Iris pigment epithelial cell (primary cell): ENCODE measurements at regions not wholly inside any gene's neighbourhood (a gene's known extent, or its start where the extent isn't known, plus 50 kb on each side); places are given as distances from the start of the nearest gene placed in this dataset.

Experiments used
- DNase-seq: peaks from one replicate; pipeline ENCODE4 v3.0.0-alpha.2; 2011; ENCODE audit warnings: low read depth

DNA sequence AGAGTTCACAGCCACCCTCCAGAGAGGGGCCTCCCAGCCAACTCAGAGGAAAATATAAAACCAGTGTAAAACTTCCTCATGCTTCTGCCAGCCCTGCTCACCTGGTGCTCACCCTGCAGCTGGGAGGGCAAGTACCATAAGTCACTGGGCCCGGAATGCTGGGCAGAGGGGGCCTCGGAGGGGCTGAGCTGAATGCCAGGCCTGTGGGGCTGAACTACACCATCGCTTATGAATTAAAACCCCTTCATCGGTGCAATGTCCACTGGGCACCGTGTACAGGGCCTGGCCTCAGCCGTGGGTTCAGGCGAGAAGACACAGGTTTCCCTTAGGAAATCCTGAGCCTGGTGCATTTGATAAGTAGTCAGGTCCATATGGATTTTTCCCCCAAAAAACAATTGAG is 828.6 kb downstream of the TBC1D22A start:
- DNase-seq = no peak

DNA sequence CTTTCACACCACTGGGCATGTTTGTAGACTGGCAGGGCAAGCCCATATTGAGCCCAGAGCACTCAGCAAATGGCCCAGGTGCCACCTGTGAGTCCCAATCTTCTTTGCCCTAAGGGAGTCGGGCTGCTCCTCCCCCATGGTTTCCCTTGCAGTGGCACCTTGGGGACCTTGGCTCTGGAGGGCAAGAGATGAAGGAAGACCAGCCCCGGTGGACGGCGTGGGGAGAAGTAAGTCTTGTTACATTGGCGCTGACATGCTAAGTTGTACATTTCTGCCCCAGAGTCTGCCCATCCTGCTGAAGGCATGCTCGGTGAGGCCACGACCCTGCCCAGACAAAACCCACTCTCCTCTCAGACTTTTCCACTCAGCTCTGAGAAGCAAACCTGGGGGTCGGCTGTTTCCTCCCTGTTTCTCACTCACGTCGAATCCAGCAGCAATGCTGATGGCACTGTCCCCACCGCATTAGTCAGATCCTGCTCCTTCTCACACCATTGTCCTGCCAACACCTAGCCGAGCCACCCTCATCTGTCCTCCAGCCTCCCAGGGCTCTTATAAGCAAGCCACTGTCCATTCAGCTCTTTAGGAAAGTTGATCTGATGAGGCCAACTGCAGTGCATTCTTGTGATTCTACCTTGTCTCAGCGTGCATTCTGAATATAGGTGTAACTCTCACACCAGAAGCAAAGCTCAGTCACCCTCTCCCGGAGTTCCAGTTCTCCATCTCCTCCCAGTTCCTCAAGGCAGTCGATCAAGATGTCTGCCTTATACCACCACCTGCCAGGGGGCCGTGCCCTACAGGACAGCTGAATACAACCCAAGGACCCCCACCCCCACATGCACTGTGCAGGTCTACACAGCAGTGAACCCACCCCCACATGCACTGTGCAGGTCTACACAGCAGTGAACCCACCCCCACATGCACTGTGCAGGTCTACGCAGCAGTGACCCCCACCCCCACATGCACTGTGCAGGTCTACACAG is 827.1 kb downstream of the TBC1D22A start:
- DNase-seq = no peak

GRCh38 chr22:47588578-47588960 is 826.1 kb downstream of the TBC1D22A start:
- no peak for DNase-seq

- no peak for DNase-seq
Observed at GRCh38 chr22:47587861-47588577, 825.6 kb downstream of the TBC1D22A start.

GRCh38 chr22:47587361-47587760 is 824.9 kb downstream of the TBC1D22A start:
- DNase-seq = no peak

GRCh38 chr22:47586946-47587345 is 824.5 kb downstream of the TBC1D22A start:
- no peak for DNase-seq

DNA sequence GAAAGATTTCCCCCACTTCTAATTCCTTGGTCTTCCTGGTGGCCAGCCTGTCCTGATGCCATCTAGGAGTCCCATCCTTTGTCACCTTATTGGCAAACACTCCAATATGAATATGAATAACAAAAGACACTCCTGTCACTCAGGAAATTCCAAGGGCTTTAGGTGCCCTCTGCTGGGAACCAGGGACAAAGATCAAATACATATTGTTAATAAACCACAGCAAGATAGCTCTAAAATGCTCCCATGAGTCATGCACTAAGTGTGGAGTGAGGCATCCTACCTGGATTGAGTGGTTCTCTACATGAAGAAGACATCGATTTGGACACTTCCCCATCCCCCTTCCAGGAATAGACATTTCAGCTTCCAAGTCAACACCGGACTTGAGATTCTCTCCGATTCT is 823.6 kb downstream of the TBC1D22A start:
- DNase-seq = no peak

GRCh38 chr22:47583959-47584562 is 821.6 kb downstream of the TBC1D22A start:
- no peak for DNase-seq

DNA sequence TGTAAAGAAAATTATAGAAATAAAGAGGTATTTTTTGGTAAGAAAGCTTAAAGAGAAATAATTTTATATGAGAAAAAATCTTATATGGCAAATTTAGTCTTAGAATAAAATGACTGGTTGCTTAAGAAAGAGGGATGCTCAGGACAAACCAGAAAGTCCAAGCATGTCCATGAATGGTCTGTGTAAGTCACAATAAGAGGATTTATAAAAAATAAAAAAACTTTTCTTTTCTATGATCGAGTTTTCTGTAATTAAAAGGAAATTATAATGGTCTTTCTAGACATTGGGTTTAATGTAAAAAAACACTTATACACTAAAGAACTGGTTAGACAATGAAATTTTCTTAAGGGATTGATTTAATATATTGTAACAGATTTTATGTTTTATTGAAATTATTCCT is 819.6 kb downstream of the TBC1D22A start:
- DNase-seq = no peak

DNA sequence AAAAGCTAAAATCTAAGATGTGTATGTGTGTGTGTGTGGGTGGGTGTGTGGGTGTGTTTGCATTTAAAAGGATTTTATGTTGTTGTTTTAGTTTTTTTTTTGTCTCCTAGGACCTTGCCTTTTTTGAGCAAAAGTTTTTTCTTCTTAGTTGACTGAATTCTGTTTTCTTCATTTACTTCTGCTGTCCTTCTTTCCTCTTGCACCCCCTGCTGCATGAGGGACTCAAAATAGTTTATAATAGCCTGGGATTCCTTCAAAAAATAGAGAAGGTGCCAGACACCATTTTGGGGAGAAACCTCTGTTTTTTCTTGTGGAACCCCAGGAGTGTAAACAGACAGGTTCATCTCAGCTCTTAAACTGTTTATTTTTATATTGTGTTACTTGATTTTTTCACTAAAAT is 817.7 kb downstream of the TBC1D22A start:
- no peak for DNase-seq

DNA sequence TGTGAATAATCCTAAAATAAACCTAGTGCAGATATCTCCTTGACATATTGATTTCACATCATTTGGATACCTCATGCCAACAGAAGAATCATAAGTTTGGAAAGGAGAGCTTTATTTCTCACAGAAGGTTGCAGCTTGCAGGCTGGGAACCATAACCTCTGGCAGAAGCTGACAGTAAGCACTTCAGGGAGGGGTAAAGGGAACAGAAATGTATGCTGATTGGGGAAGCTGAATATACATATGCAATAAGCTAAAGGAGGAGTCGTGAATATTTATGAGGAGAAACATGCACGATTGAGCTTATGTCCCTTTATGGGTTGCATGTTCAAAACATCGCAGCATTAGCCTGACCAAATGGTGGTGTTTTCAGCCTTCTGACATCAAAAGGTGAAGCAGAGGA is 814.5 kb downstream of the TBC1D22A start:
- no peak for DNase-seq

- no peak for DNase-seq
Observed at GRCh38 chr22:47575291-47575690, 812.8 kb downstream of the TBC1D22A start.

- no peak for DNase-seq
Observed at GRCh38 chr22:47574556-47574955, 812.1 kb downstream of the TBC1D22A start.

- DNase-seq = no peak
Observed at GRCh38 chr22:47573141-47573540, 810.7 kb downstream of the TBC1D22A start.

GRCh38 chr22:47572443-47572842 is 810.0 kb downstream of the TBC1D22A start:
- no peak for DNase-seq

- no peak for DNase-seq
Observed at GRCh38 chr22:47571616-47572015, 809.2 kb downstream of the TBC1D22A start.

DNA sequence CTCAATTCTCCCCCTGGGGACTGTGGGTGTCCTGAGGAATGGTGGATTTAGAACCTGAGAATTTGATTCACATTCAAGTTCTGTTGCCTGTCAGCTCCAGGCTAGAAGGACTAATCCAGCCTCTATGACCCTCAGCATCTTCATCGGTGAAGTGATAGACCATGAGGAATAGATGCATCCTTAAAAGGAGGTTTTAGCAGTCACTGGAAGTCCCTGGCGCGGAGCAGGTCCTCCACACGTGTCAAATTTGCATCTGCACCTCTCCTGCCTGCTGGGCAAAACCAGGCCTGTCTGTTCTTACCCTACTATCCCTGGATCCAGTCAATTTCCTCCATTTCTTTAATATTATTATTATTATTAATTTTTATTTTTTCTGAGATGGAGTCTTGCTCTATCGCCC is 808.4 kb downstream of the TBC1D22A start:
- no peak for DNase-seq

DNA sequence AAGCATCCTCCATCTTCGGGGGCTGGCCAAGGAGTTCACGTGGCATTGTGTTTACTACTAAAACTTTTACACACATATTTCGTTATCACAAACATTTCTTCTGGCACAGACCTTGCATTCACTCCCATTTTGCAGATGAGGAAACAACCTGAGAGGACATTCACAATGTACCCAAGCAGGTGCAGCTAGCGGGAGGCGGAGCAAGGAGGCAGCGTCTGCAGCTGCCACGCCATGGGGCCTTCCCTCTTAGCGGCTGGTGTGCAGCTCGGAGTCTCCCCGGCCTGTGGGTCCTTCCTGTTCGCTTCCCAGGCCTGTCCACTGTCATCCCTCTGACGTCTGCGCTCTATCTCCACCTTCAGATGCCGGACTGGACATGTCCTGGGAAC is 807.8 kb downstream of the TBC1D22A start:
- DNase-seq = no peak

DNA sequence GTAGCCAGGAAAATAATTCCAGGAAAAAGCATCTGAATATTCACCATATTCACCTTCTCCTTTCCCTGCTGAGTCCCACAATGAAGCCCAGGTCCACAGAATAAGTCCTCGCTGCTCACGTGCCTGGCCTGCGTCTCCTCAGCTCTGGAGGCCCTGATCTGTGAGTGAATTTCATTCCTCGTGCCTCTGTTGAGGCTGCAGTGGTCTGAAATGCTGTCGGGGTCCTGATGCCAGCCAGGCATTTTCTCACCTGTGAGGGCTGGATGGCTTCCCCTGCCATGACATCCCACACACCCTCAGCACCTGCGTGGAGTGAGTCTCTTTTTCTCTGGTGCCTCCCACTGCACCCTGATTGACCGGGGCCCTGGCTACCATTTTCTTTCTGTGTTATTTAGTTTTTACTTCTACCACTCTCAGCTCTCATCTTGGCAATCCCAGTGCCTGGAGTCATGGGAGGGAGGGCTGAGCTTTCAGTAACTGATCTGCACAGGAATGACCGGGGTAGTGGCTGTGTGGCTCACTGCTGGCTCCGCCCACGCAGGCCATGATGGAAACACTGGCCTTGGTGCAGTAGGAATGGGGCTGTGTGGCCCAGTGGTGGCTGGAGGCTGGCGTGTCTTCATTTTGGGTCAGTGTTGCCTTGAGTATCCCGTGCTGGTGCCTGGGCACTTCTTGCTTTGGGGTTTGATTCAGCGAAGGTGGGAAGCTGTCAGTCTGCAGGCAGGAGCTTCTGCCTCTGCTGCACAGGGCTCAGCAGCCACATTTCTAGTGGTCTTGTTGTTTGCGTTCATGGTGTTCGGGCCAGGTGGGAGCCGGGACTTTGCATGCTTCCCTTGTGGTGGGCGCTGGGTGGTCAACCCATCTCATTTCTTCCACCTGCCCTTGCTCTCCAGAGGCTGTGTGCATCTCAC is 807.2 kb downstream of the TBC1D22A start:
- DNase-seq = no peak

DNA sequence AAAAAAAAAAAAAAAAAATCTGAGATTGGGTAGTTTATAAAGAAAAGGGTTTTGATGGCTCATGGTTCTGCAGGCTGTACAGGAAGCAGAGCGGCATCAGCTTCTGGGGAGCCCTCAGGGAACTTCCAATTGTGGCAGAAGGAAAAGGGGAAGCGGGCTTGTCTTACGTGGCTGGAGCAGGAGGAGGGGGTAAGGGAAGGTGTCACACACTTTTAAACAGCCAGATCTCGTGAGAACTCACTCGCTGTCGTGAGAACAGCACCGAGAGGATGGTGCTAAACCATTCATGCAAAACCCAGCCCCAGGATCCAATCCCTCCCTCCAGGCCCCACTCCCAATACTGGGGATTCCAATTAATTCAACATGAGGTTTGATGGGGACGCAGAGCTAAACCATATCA is 806.2 kb downstream of the TBC1D22A start:
- DNase-seq = no peak

GRCh38 chr22:47567126-47568090 is 805.0 kb downstream of the TBC1D22A start:
- DNase-seq = no peak
